Suprapubic skin (tissue), 4 donors: ENCODE measurements at regions not wholly inside any gene's neighbourhood (a gene's known extent, or its start where the extent isn't known, plus 50 kb on each side); places are given as distances from the start of the nearest gene placed in this dataset.

Experiments
- DNase-seq, 2 donors: peaks; one replicate each; pipeline ENCODE4 v3.0.0-alpha.2; 2019; ENCODE audit warnings: low spot score in 2 of 2
- H3K27ac ChIP-seq: fragments of 200-600 bp; sonication (generic); one replicate; pipeline ENCODE4 v1.5.1; 2019
- H3K27me3 ChIP-seq: fragments of 200-600 bp; sonication (generic); one replicate; pipeline ENCODE4 v1.5.1; 2019
- H3K36me3 ChIP-seq: fragments of 200-600 bp; sonication (generic); one replicate; pipeline ENCODE4 v1.5.1; 2019
- H3K4me1 ChIP-seq: fragments of 200-600 bp; sonication (generic); one replicate; pipeline ENCODE4 v1.5.1; 2019
- H3K4me3 ChIP-seq: fragments of 200-600 bp; sonication (generic); one replicate; pipeline ENCODE4 v1.5.1; 2019; ENCODE audit warnings: mild to moderate bottlenecking
- H3K9me3 ChIP-seq: fragments of 200-600 bp; sonication (generic); one replicate; pipeline ENCODE4 v1.5.1; 2019
- CTCF ChIP-seq, 2 donors: fragments of 200-600 bp in 1 of 2; fragments of 450-650 bp in 1 of 2; sonication (generic) in 1 of 2; IDR thresholded peaks; one replicate each; pipeline ENCODE4 v1.5.1; 2016 to 2019; ENCODE audit warnings: antibody characterized with exemption in 2 of 2, mild to moderate bottlenecking in 1 of 2, moderate library complexity in 1 of 2
- EP300 ChIP-seq: sonication (generic); formaldehyde crosslinking; IDR thresholded peaks from one replicate; pipeline ENCODE4 v1.6.1; 2017; ENCODE audit warnings: antibody characterized with exemption
- POLR2A ChIP-seq, 2 donors: fragments of 450-650 bp; IDR thresholded peaks; one replicate each; pipeline ENCODE4 v1.6.1; 2017; ENCODE audit warnings: antibody characterized with exemption in 2 of 2, mild to moderate bottlenecking in 2 of 2, moderate library complexity in 2 of 2
- POLR2AphosphoS5 ChIP-seq, 3 donors: sonication (generic); formaldehyde crosslinking; IDR thresholded peaks; one replicate each; pipeline ENCODE4 v1.6.1; 2017; ENCODE audit warnings: antibody characterized with exemption in 3 of 3
- WGBS: methylation state at CpG from one replicate; pipeline ENCODE4 v1.1.5; 2018; 5-methylcytosine and 5-hydroxymethylcytosine counted together

GRCh38 chr2:220134756-220135534 is 507.5 kb downstream of the SLC4A3 start:
- DNase-seq, result no peak
- Histone ChIP-seq H3K4me1 (no peaks in the 10 kb centered on the region), H3K9me3 (peaks cover 7% of the 10 kb centered on the region), H3K4me3 (no peak overlapping the region), H3K36me3 (no peaks in the 10 kb centered on the region), H3K27ac (no peak overlapping the region), H3K27me3 (no peaks in the 10 kb centered on the region)
- TF ChIP-seq POLR2A (IDR thresholded peaks at IDR 0.05) (no peak), CTCF (IDR thresholded peaks at IDR 0.05) (no peak), POLR2AphosphoS5 (IDR thresholded peaks at IDR 0.05) (no peak), EP300 (no peak)
- 71% methylated on average over 6 of the region's 6 CpGs for WGBS

GRCh38 chr2:220143336-220143735 is 515.9 kb downstream of the SLC4A3 start:
- 68% methylated on average over 2 of the region's 2 CpGs for WGBS
- no peaks in the 10 kb centered on the region for H3K9me3 ChIP-seq
- no peak for DNase-seq
- TF ChIP-seq POLR2AphosphoS5 (IDR thresholded peaks at IDR 0.05), result no peak
- no peak for TF ChIP-seq EP300
- TF ChIP-seq CTCF (IDR thresholded peaks at IDR 0.05), result no peak
- no peak for TF ChIP-seq POLR2A (IDR thresholded peaks at IDR 0.05)
- H3K4me3 ChIP-seq, result no peak overlapping the region
- H3K36me3 ChIP-seq, result no peaks in the 10 kb centered on the region
- H3K27ac ChIP-seq, result no peak overlapping the region
- H3K4me1 ChIP-seq, result no peaks in the 10 kb centered on the region
- H3K27me3 ChIP-seq, result no peaks in the 10 kb centered on the region

GRCh38 chr2:220144411-220144810 is 517.0 kb downstream of the SLC4A3 start:
- H3K36me3 ChIP-seq, result no peaks in the 10 kb centered on the region
- TF ChIP-seq CTCF (IDR thresholded peaks at IDR 0.05), result no peak
- no peak for TF ChIP-seq POLR2A (IDR thresholded peaks at IDR 0.05)
- no peak for TF ChIP-seq EP300
- TF ChIP-seq POLR2AphosphoS5 (IDR thresholded peaks at IDR 0.05), result no peak
- 89% methylated on average over 2 of the region's 2 CpGs for WGBS
- H3K4me1 ChIP-seq, result no peaks in the 10 kb centered on the region
- DNase-seq, result no peak
- no peaks in the 10 kb centered on the region for H3K9me3 ChIP-seq
- no peak overlapping the region for H3K27ac ChIP-seq
- no peaks in the 10 kb centered on the region for H3K27me3 ChIP-seq
- H3K4me3 ChIP-seq, result no peak overlapping the region

- H3K4me1 ChIP-seq, result no peaks in the 10 kb centered on the region
- DNase-seq, result no peak
- TF ChIP-seq CTCF (IDR thresholded peaks at IDR 0.05) (no peak), POLR2AphosphoS5 (IDR thresholded peaks at IDR 0.05) (no peak), POLR2A (IDR thresholded peaks at IDR 0.05) (no peak), EP300 (no peak)
- no peaks in the 10 kb centered on the region for H3K9me3 ChIP-seq
- no peak overlapping the region for H3K27ac ChIP-seq
- H3K27me3 ChIP-seq, result no peaks in the 10 kb centered on the region
- H3K4me3 ChIP-seq, result no peak overlapping the region
- WGBS, result 72% methylated on average over 7 of the region's 7 CpGs
- no peaks in the 10 kb centered on the region for H3K36me3 ChIP-seq
These were observed 520.0 kb downstream of the SLC4A3 start for GRCh38 chr2:220147161-220148038.
